ENCODE measurements at regions not wholly inside any gene's neighbourhood (a gene's known extent, or its start where the extent isn't known, plus 50 kb on each side); places are given as distances from the start of the nearest gene placed in this dataset.

GRCh38 chr18:46387441-46388131 lies 269.4 kb downstream of the LOXHD1 start:
- Histone ChIP-seq H3K9ac (ENCODE audit: low read length) (no peak overlapping the region), H3K27ac (ENCODE audit: low read length) (no peak overlapping the region), H3K9me2 (ENCODE audit: insufficient read depth, low read length) (no peaks in the 10 kb centered on the region), H2AFZ (ENCODE audit: low read depth, low read length) (no peak overlapping the region), H3K27me3 (ENCODE audit: insufficient read depth, low read depth, low read length) (no peaks in the 10 kb centered on the region), H3K36me3 (ENCODE audit: insufficient read depth, low read length) (no peaks in the 10 kb centered on the region), H3F3A (ENCODE audit: insufficient read depth, low read length, poor library complexity, severe bottlenecking) (no peaks in the 10 kb centered on the region), H3K4me3 (ENCODE audit: low read length) (no peak overlapping the region), H4K20me1 (ENCODE audit: insufficient read depth) (no peaks in the 10 kb centered on the region), H3K4me2 (ENCODE audit: low read length) (no peak overlapping the region), H3K79me2 (replicated peaks; ENCODE audit: insufficient read depth, low read length) (peaks cover 8% of the 10 kb centered on the region), H3K9me3 (ENCODE audit: low read length) (no peaks in the 10 kb centered on the region)
- TF ChIP-seq, protein P1, sequence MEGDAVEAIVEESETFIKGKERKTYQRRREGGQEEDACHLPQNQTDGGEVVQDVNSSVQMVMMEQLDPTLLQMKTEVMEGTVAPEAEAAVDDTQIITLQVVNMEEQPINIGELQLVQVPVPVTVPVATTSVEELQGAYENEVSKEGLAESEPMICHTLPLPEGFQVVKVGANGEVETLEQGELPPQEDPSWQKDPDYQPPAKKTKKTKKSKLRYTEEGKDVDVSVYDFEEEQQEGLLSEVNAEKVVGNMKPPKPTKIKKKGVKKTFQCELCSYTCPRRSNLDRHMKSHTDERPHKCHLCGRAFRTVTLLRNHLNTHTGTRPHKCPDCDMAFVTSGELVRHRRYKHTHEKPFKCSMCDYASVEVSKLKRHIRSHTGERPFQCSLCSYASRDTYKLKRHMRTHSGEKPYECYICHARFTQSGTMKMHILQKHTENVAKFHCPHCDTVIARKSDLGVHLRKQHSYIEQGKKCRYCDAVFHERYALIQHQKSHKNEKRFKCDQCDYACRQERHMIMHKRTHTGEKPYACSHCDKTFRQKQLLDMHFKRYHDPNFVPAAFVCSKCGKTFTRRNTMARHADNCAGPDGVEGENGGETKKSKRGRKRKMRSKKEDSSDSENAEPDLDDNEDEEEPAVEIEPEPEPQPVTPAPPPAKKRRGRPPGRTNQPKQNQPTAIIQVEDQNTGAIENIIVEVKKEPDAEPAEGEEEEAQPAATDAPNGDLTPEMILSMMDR (IDR thresholded peaks at IDR 0.05; ENCODE audit: poor library complexity, severe bottlenecking), result no peak
- TF ChIP-seq SMC3 (conservative IDR thresholded peaks at IDR 0.05; ENCODE audit: poor library complexity), result no peak
- no peak for TF ChIP-seq REST (IDR thresholded peaks at IDR 0.05; ENCODE audit: borderline replicate concordance)

DNA sequence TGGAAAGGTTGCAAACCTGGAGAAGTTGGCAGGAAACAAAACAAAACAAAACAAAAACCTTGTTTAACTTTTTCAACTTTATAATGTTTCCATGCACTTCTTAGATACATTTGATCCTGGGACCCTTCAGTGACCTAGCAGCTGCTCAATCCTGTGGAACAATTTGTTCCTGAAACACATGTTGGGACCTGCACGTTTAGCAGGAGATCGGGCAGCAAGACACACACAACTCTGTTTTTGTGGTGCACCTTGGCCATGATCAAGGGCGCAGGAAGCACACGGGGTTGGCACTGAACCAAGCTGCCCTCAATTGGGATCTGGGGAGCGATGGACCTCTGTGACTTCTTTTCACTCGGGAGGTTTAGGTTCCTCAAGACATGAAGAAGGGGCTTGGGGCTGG lies 268.7 kb downstream of the LOXHD1 start:
- no peak overlapping the region for H2AFZ ChIP-seq (ENCODE audit: low read depth, low read length)
- no peak overlapping the region for H3K27ac ChIP-seq (ENCODE audit: low read length)
- H3K27me3 ChIP-seq (ENCODE audit: insufficient read depth, low read depth, low read length), result no peaks in the 10 kb centered on the region
- H3K4me3 ChIP-seq (ENCODE audit: low read length), result no peak overlapping the region
- H3K9ac ChIP-seq (ENCODE audit: low read length), result no peak overlapping the region
- peaks cover 8% of the 10 kb centered on the region for H3K79me2 ChIP-seq (replicated peaks; ENCODE audit: insufficient read depth, low read length)
- H3K36me3 ChIP-seq (ENCODE audit: insufficient read depth, low read length), result no peaks in the 10 kb centered on the region
- H4K20me1 ChIP-seq (ENCODE audit: insufficient read depth), result no peaks in the 10 kb centered on the region
- H3K9me2 ChIP-seq (ENCODE audit: insufficient read depth, low read length), result no peaks in the 10 kb centered on the region
- no peaks in the 10 kb centered on the region for H3K9me3 ChIP-seq (ENCODE audit: low read length)
- no peak overlapping the region for H3K4me2 ChIP-seq (ENCODE audit: low read length)
- H3F3A ChIP-seq (ENCODE audit: insufficient read depth, low read length, poor library complexity, severe bottlenecking), result no peaks in the 10 kb centered on the region
- TF ChIP-seq MXI1 (conservative IDR thresholded peaks at IDR 0.05; ENCODE audit: poor library complexity, severe bottlenecking), result no peak
- TF ChIP-seq, protein P1 (IDR thresholded peaks at IDR 0.05; ENCODE audit: poor library complexity, severe bottlenecking), result no peak
- TF ChIP-seq SMC3 (conservative IDR thresholded peaks at IDR 0.05; ENCODE audit: poor library complexity), result no peak
- no peak for TF ChIP-seq EZH2 (IDR thresholded peaks at IDR 0.05; ENCODE audit: borderline replicate concordance, insufficient read depth, low read length, poor library complexity, severe bottlenecking)
- TF ChIP-seq RAD21 (conservative IDR thresholded peaks at IDR 0.05), result no peak
- no peak for TF ChIP-seq TAF1 (IDR thresholded peaks at IDR 0.05; ENCODE audit: low read depth)
- no peak for TF ChIP-seq POLR2AphosphoS5 (IDR thresholded peaks at IDR 0.05)
- no peak for TF ChIP-seq REST (IDR thresholded peaks at IDR 0.05; ENCODE audit: borderline replicate concordance)
- TF ChIP-seq EP300 (conservative IDR thresholded peaks at IDR 0.05; ENCODE audit: poor library complexity, severe bottlenecking), result no peak

Measured in neural cell (in vitro differentiated cells).